ENCODE measurements at regions not wholly inside any gene's neighbourhood (a gene's known extent, or its start where the extent isn't known, plus 50 kb on each side); places are given as distances from the start of the nearest gene placed in this dataset.
A peak's percentile ranks its signal among the peaks of the same experiment; 100 is the strongest.
"Not testable (repeated sequence)": the region's sequence is repeated elsewhere in the genome, so short reads cannot be mapped to it uniquely, and the experiment has no call there.

GRCh38 chr14:30160608-30161007 lies 233.0 kb upstream of the PRKD1 start:
- no peak for DNase-seq (ENCODE audit: low read depth)

GRCh38 chr14:30162066-30162465 lies 234.4 kb upstream of the PRKD1 start:
- DNase-seq (ENCODE audit: low read depth), result no peak

- no peak for DNase-seq (ENCODE audit: low read depth)
Measured at GRCh38 chr14:30165255-30165654, 237.6 kb upstream of the PRKD1 start.

- DNase-seq (ENCODE audit: low read depth), result no peak
Measured at GRCh38 chr14:30177781-30178180, 250.1 kb upstream of the PRKD1 start.

- no peak for DNase-seq (ENCODE audit: low read depth)
Measured at GRCh38 chr14:30179381-30180130, 251.9 kb upstream of the PRKD1 start.

GRCh38 chr14:30180219-30180618 lies 252.6 kb upstream of the PRKD1 start:
- no peak for DNase-seq (ENCODE audit: low read depth)

- DNase-seq (ENCODE audit: low read depth), result no peak
Measured at GRCh38 chr14:30185832-30186231, 258.2 kb upstream of the PRKD1 start.

- no peak for DNase-seq (ENCODE audit: low read depth)
Measured at GRCh38 chr14:30191639-30192279, 264.1 kb upstream of the PRKD1 start.

GRCh38 chr14:30193101-30193500 lies 265.5 kb upstream of the PRKD1 start:
- no peak for DNase-seq (ENCODE audit: low read depth)

- peak; percentile 57 for DNase-seq (ENCODE audit: low read depth)
Measured at GRCh38 chr14:30193845-30194501, 266.3 kb upstream of the PRKD1 start.

- DNase-seq (ENCODE audit: low read depth), result peak; percentile 81
Measured at GRCh38 chr14:30194741-30195148, 267.1 kb upstream of the PRKD1 start.

- peak; percentile 49 for DNase-seq (ENCODE audit: low read depth)
Measured at GRCh38 chr14:30195941-30196340, 268.3 kb upstream of the PRKD1 start.

GRCh38 chr14:30196861-30197260 lies 269.2 kb upstream of the PRKD1 start:
- no peak for DNase-seq (ENCODE audit: low read depth)

- DNase-seq (ENCODE audit: low read depth), result not testable (repeated sequence)
Measured at GRCh38 chr14:30198720-30199119, 271.1 kb upstream of the PRKD1 start.

- DNase-seq (ENCODE audit: low read depth), result no peak
Measured at GRCh38 chr14:30204431-30204980, 276.9 kb upstream of the PRKD1 start.

GRCh38 chr14:30209136-30209535 lies 281.5 kb upstream of the PRKD1 start:
- DNase-seq (ENCODE audit: low read depth), result no peak

- DNase-seq (ENCODE audit: low read depth), result no peak
Measured at GRCh38 chr14:30210630-30211029, 283.0 kb upstream of the PRKD1 start.

GRCh38 chr14:30211326-30211725 lies 283.7 kb upstream of the PRKD1 start:
- DNase-seq (ENCODE audit: low read depth), result no peak

GRCh38 chr14:30214014-30214413 lies 286.4 kb upstream of the PRKD1 start:
- no peak for DNase-seq (ENCODE audit: low read depth)

- DNase-seq (ENCODE audit: low read depth), result peak; percentile 56
Measured at GRCh38 chr14:30214461-30215090, 286.9 kb upstream of the PRKD1 start.

GRCh38 chr14:30218907-30219306 lies 291.3 kb upstream of the PRKD1 start:
- no peak for DNase-seq (ENCODE audit: low read depth)

GRCh38 chr14:30221546-30221945 lies 293.9 kb upstream of the PRKD1 start:
- no peak for DNase-seq (ENCODE audit: low read depth)
